ENCODE measurements at regions not wholly inside any gene's neighbourhood (a gene's known extent, or its start where the extent isn't known, plus 50 kb on each side); places are given as distances from the start of the nearest gene placed in this dataset.

GRCh38 chr2:53302455-53302854 is 465.1 kb upstream of the CHAC2 start:
- TF ChIP-seq POLR2AphosphoS5 (IDR thresholded peaks at IDR 0.05; ENCODE audit: low read depth, low read length) = no peak
- no peak for TF ChIP-seq REST (IDR thresholded peaks at IDR 0.05; ENCODE audit: insufficient read depth in 1 of 2, low read depth in 2 of 2, low read length in 2 of 2)
- no peak for TF ChIP-seq TAF1 (IDR thresholded peaks at IDR 0.05; ENCODE audit: borderline replicate concordance, insufficient read depth, low read length)

All from PFSK-1 (cell line).